ENCODE measurements at regions not wholly inside any gene's neighbourhood (a gene's known extent, or its start where the extent isn't known, plus 50 kb on each side); places are given as distances from the start of the nearest gene placed in this dataset.
"Not testable (repeated sequence)": the region's sequence is repeated elsewhere in the genome, so short reads cannot be mapped to it uniquely, and the experiment has no call there.

- H3K36me3 ChIP-seq (replicated peaks; ENCODE audit: low read depth, low read length) = no peaks in the 10 kb centered on the region
- H4K20me1 ChIP-seq (ENCODE audit: insufficient read depth, low read length) = no peaks in the 10 kb centered on the region
- H3K4me3 ChIP-seq (ENCODE audit: low read length) = no peak overlapping the region
- no peaks in the 10 kb centered on the region for H3K79me2 ChIP-seq (ENCODE audit: low read length)
- TF ChIP-seq EZH2phosphoT487 (IDR thresholded peaks at IDR 0.05; ENCODE audit: low read depth) = no peak
- no peak for TF ChIP-seq CTCF (IDR thresholded peaks at IDR 0.05; ENCODE audit: low read depth, low read length)
- H2AFZ ChIP-seq (ENCODE audit: low read depth, low read length) = no peak overlapping the region
- no peak overlapping the region for H3K4me2 ChIP-seq (ENCODE audit: low read length)
- no peaks in the 10 kb centered on the region for H3K9me3 ChIP-seq (ENCODE audit: insufficient read depth, low read length)
- H3K4me1 ChIP-seq (ENCODE audit: low read length) = no peaks in the 10 kb centered on the region
- no peak overlapping the region for H3K9ac ChIP-seq (ENCODE audit: low read length)
- no peaks in the 10 kb centered on the region; the same call in 1 of the 2 replicates for H3K27me3 ChIP-seq (ENCODE audit: low read depth, low read length)
- H3K27ac ChIP-seq (ENCODE audit: low read length) = no peak overlapping the region
Measured at GRCh38 chr3:33941804-33942203, 143.4 kb downstream of the PDCD6IP start.

- Histone ChIP-seq H3K9me3 (ENCODE audit: insufficient read depth, low read length) (no peaks in the 10 kb centered on the region), H2AFZ (ENCODE audit: low read depth, low read length) (no peak overlapping the region), H3K9ac (ENCODE audit: low read length) (no peak overlapping the region), H3K36me3 (replicated peaks; ENCODE audit: low read depth, low read length) (no peaks in the 10 kb centered on the region), H3K4me2 (ENCODE audit: low read length) (no peak overlapping the region), H3K4me1 (ENCODE audit: low read length) (no peaks in the 10 kb centered on the region), H4K20me1 (ENCODE audit: insufficient read depth, low read length) (no peaks in the 10 kb centered on the region), H3K27me3 (ENCODE audit: low read depth, low read length) (no peaks in the 10 kb centered on the region), H3K79me2 (ENCODE audit: low read length) (no peaks in the 10 kb centered on the region), H3K4me3 (ENCODE audit: low read length) (no peak overlapping the region), H3K27ac (ENCODE audit: low read length) (no peak overlapping the region)
- TF ChIP-seq EZH2phosphoT487 (IDR thresholded peaks at IDR 0.05; ENCODE audit: low read depth) (no peak), CTCF (IDR thresholded peaks at IDR 0.05; ENCODE audit: low read depth, low read length) (no peak)
Measured at GRCh38 chr3:33942483-33943150, 144.2 kb downstream of the PDCD6IP start.

- Histone ChIP-seq H3K4me3 (ENCODE audit: low read length) (no peak overlapping the region), H3K27me3 (ENCODE audit: low read depth, low read length) (no peaks in the 10 kb centered on the region), H3K27ac (ENCODE audit: low read length) (no peak overlapping the region), H3K4me1 (ENCODE audit: low read length) (no peaks in the 10 kb centered on the region), H3K9ac (ENCODE audit: low read length) (no peak overlapping the region), H3K9me3 (ENCODE audit: insufficient read depth, low read length) (no peaks in the 10 kb centered on the region), H4K20me1 (ENCODE audit: insufficient read depth, low read length) (no peaks in the 10 kb centered on the region), H3K4me2 (ENCODE audit: low read length) (no peak overlapping the region), H2AFZ (ENCODE audit: low read depth, low read length) (no peak overlapping the region), H3K36me3 (replicated peaks; ENCODE audit: low read depth, low read length) (no peaks in the 10 kb centered on the region), H3K79me2 (ENCODE audit: low read length) (no peaks in the 10 kb centered on the region)
- TF ChIP-seq CTCF (IDR thresholded peaks at IDR 0.05; ENCODE audit: low read depth, low read length) (no peak), EZH2phosphoT487 (IDR thresholded peaks at IDR 0.05; ENCODE audit: low read depth) (no peak)
Measured at GRCh38 chr3:33943277-33943676, 144.8 kb downstream of the PDCD6IP start.

GRCh38 chr3:33946612-33947011, 148.2 kb downstream of the PDCD6IP start:
- not testable (repeated sequence) for H3K4me3 ChIP-seq (ENCODE audit: low read length); H4K20me1 ChIP-seq (ENCODE audit: insufficient read depth, low read length); H2AFZ ChIP-seq (ENCODE audit: low read depth, low read length); H3K4me2 ChIP-seq (ENCODE audit: low read length); H3K9ac ChIP-seq (ENCODE audit: low read length); H3K27me3 ChIP-seq (ENCODE audit: low read depth, low read length); H3K27ac ChIP-seq (ENCODE audit: low read length); H3K36me3 ChIP-seq (replicated peaks; ENCODE audit: low read depth, low read length); H3K79me2 ChIP-seq (ENCODE audit: low read length); H3K4me1 ChIP-seq (ENCODE audit: low read length); H3K9me3 ChIP-seq (ENCODE audit: insufficient read depth, low read length)
